HCT116 (cell line): ENCODE measurements at regions not wholly inside any gene's neighbourhood (a gene's known extent, or its start where the extent isn't known, plus 50 kb on each side); places are given as distances from the start of the nearest gene placed in this dataset.

Experiments used
- ATAC-seq: fragments of 200-7000 bp; cut with Tn5 transposase; 2 replicates; pipeline ENCODE4 v1.9.1; 2020; ENCODE audit warnings: mild to moderate bottlenecking, moderate library complexity
- BruUV-seq: library from RNA; stranded (reverse); fragments of 400-500 nt; replicated peaks from 2 replicates; lab custom pipeline; 2021; lab: Mats Ljungman, UMichigan
- CTCF ChIA-PET: fragments of 300-600 bp; sonication (Branson Sonifier 250); formaldehyde crosslinking; loops from one replicate; lab custom pipeline; 2021; ENCODE audit warnings: antibody characterized with exemption; lab: Charles Lee
- POLR2A ChIA-PET: fragments of 300-600, 350-600 bp; sonication (Branson Sonifier 250); formaldehyde crosslinking; loops from one replicate; lab custom pipeline; 2021; ENCODE audit warnings: antibody characterized with exemption; lab: Charles Lee
- RAD21 ChIA-PET, 2 experiments: fragments of 300-600 bp; sonication (Branson Sonifier 250); formaldehyde crosslinking; loops; one replicate each; lab custom pipeline; 2023; ENCODE audit warnings: low total read pairs in 2 of 2; ENCODE audit not compliant: uncharacterized antibody in 2 of 2, unreplicated experiment in 2 of 2, low non-redundant PET in 1 of 2; lab: Charles Lee
- DNase-seq: peaks from one replicate; pipeline ENCODE4 v3.0.0-alpha.2; 2010; ENCODE audit warnings: low read depth, low spot score
- H2AFZ ChIP-seq: fragments of 200-600 bp; shearing (Covaris generic), sonication (generic); 2 replicates; pipeline ENCODE4 v1.6.1; 2017; ENCODE audit warnings: low read depth, mixed run types, mixed read lengths, antibody characterized with exemption, low read length; ENCODE audit not compliant: poor library complexity, severe bottlenecking
- H3K27ac ChIP-seq: 2 replicates; pipeline ENCODE4 v1.5.1; 2012; ENCODE audit warnings: low read depth, low read length
- H3K27me3 ChIP-seq: fragments of 200-600 bp; sonication (generic); 2 replicates; pipeline ENCODE4 v1.6.1; 2016; ENCODE audit warnings: mixed run types, low read length, mixed read lengths; ENCODE audit not compliant: insufficient read depth
- H3K36me3 ChIP-seq, 2 experiments: fragments of 200-500 bp in 1 of 2; fragments of 200-600 bp in 1 of 2; sonication (Bioruptor generic) in 1 of 2; sonication (generic) in 1 of 2; 2 replicates each; pipeline versions ENCODE4 v1.5.1 to v1.6.1; 2014 to 2016; ENCODE audit warnings: low read length in 2 of 2, inconsistent platforms in 1 of 2, mixed read lengths in 1 of 2, mixed run types in 1 of 2; ENCODE audit not compliant: insufficient read depth in 2 of 2, control insufficient read depth in 1 of 2
- H3K4me1 ChIP-seq, 2 experiments: fragments of 200-600 bp in 1 of 2; sonication (generic) in 1 of 2; 2 replicates each; pipeline versions ENCODE4 v1.5.1 to v1.6.1; 2012 to 2017; ENCODE audit warnings: low read length in 2 of 2, inconsistent platforms in 1 of 2, mild to moderate bottlenecking in 1 of 2, mixed read lengths in 1 of 2, mixed run types in 1 of 2, moderate library complexity in 1 of 2; ENCODE audit not compliant: insufficient read depth in 2 of 2, control insufficient read depth in 1 of 2
- H3K4me2 ChIP-seq: fragments of 200-600 bp; sonication (generic); 2 replicates; pipeline ENCODE4 v1.6.1; 2017; ENCODE audit warnings: mixed run types, low read length, mixed read lengths
- H3K4me3 ChIP-seq, 2 experiments: fragments of 200-600 bp in 1 of 2; sonication (generic) in 1 of 2; replicated peaks in 1 of 2; 2 replicates each; pipeline ENCODE4 v1.5.1; 2011 to 2016; ENCODE audit warnings: low read length in 2 of 2, control low read depth in 1 of 2, low read depth in 1 of 2, mild to moderate bottlenecking in 1 of 2, mixed read lengths in 1 of 2, mixed run types in 1 of 2
- H3K79me2 ChIP-seq: fragments of 200-600 bp; sonication (generic); 2 replicates; pipeline ENCODE4 v1.6.1; 2017; ENCODE audit warnings: mild to moderate bottlenecking, mixed run types, low read length, moderate library complexity, mixed read lengths; ENCODE audit not compliant: insufficient read depth
- H3K9ac ChIP-seq: fragments of 200-600 bp; sonication (generic); 2 replicates; pipeline ENCODE4 v1.6.1; 2016; ENCODE audit warnings: low read length, mixed read lengths
- H3K9me2 ChIP-seq: fragments of 200-600 bp; sonication (generic), shearing (Covaris generic); 2 replicates; pipeline ENCODE4 v1.6.1; 2017; ENCODE audit warnings: mixed run types, mild to moderate bottlenecking, moderate library complexity; ENCODE audit not compliant: insufficient read depth
- H3K9me3 ChIP-seq, 2 experiments: fragments of 200-500 bp in 1 of 2; fragments of 200-600 bp in 1 of 2; sonication (Bioruptor generic) in 1 of 2; sonication (generic) in 1 of 2; 2 replicates each; pipeline ENCODE4 v1.6.1; 2014 to 2017; ENCODE audit warnings: low read length in 2 of 2, mixed read lengths in 2 of 2, inconsistent platforms in 1 of 2, low read depth in 1 of 2, mild to moderate bottlenecking in 1 of 2, mixed run types in 1 of 2, moderate library complexity in 1 of 2; ENCODE audit not compliant: control insufficient read depth in 1 of 2, insufficient read depth in 1 of 2
- H4K20me1 ChIP-seq: fragments of 200-600 bp; sonication (generic), shearing (Covaris generic); 2 replicates; pipeline ENCODE4 v1.6.1; 2017; ENCODE audit warnings: mixed run types, mild to moderate bottlenecking, moderate library complexity; ENCODE audit not compliant: insufficient read depth
- ATF3 ChIP-seq: IDR thresholded peaks from 2 replicates; pipeline ENCODE4 v1.6.1; 2012
- CEBPB ChIP-seq: IDR thresholded peaks from 2 replicates; pipeline ENCODE4 v1.6.1; 2012; ENCODE audit warnings: low read depth
- CTCF ChIP-seq, 3 experiments: fragments of 200-600 bp in 1 of 3; sonication (generic) in 1 of 3; IDR thresholded peaks in 2 of 3; conservative IDR thresholded peaks in 1 of 3; 2 replicates each; pipeline ENCODE4 v1.5.1; 2012 to 2017; ENCODE audit warnings: low read depth in 2 of 3, low read length in 2 of 3, antibody characterized with exemption in 1 of 3, borderline replicate concordance in 1 of 3, control low read depth in 1 of 3, mild to moderate bottlenecking in 1 of 3, mixed read lengths in 1 of 3, mixed run types in 1 of 3, moderate library complexity in 1 of 3; ENCODE audit not compliant: insufficient read depth in 1 of 3
- EGR1 ChIP-seq: IDR thresholded peaks from 2 replicates; pipeline ENCODE4 v1.6.1; 2012; ENCODE audit warnings: low read depth
- EZH2phosphoT487 ChIP-seq: fragments of 200-600 bp; IDR thresholded peaks from 2 replicates; pipeline ENCODE4 v1.6.1; 2018; ENCODE audit warnings: antibody characterized with exemption, borderline replicate concordance
- FOSL1 ChIP-seq: IDR thresholded peaks from 2 replicates; pipeline ENCODE4 v1.6.1; 2012; ENCODE audit warnings: low read depth
- POLR2A ChIP-seq: IDR thresholded peaks from 2 replicates; pipeline ENCODE4 v1.7.0; 2011; ENCODE audit warnings: borderline replicate concordance; ENCODE audit not compliant: insufficient read depth, insufficient read length; ENCODE audit errors: extremely low read depth
- POLR2AphosphoS5 ChIP-seq: IDR thresholded peaks from 2 replicates; pipeline ENCODE4 v1.6.1; 2011; ENCODE audit warnings: mild to moderate bottlenecking, low read depth, low read length, moderate library complexity
- RAD21 ChIP-seq: IDR thresholded peaks from 2 replicates; pipeline ENCODE4 v1.6.1; 2012; ENCODE audit warnings: low read depth, mild to moderate bottlenecking
- REST ChIP-seq: IDR thresholded peaks from 2 replicates; pipeline ENCODE4 v1.6.1; 2012; ENCODE audit warnings: low read depth
- SP1 ChIP-seq: IDR thresholded peaks from 2 replicates; pipeline ENCODE4 v1.6.1; 2012; ENCODE audit warnings: low read depth
- SRF ChIP-seq: IDR thresholded peaks from 2 replicates; pipeline ENCODE4 v1.6.1; 2012; ENCODE audit warnings: low read depth
- ZBTB33 ChIP-seq: IDR thresholded peaks from 2 replicates; pipeline ENCODE4 v1.6.1; 2011; ENCODE audit warnings: mild to moderate bottlenecking, low read length, moderate library complexity; ENCODE audit not compliant: insufficient replicate concordance; ENCODE audit errors: extremely low read depth
- ZFX ChIP-seq: fragments of 450-650 bp; IDR thresholded peaks from 2 replicates; pipeline ENCODE4 v1.6.1; 2017
- ZNF274 ChIP-seq: fragments of 200-500 bp; sonication (Bioruptor generic); IDR thresholded peaks from 2 replicates; pipeline ENCODE4 v1.6.1; 2014; ENCODE audit warnings: mild to moderate bottlenecking, low read depth, low read length, inconsistent platforms
- intact Hi-C: fragments of 100-400 bp; cut with micrococcal nuclease; formaldehyde crosslinking; loops from 2 replicates; pipeline ENCODE4 v1.10.0; 2022
- TF ChIP-seq, protein P1 (sequence below): IDR thresholded peaks from 2 replicates; pipeline ENCODE4 v1.6.1; 2012

DNA sequence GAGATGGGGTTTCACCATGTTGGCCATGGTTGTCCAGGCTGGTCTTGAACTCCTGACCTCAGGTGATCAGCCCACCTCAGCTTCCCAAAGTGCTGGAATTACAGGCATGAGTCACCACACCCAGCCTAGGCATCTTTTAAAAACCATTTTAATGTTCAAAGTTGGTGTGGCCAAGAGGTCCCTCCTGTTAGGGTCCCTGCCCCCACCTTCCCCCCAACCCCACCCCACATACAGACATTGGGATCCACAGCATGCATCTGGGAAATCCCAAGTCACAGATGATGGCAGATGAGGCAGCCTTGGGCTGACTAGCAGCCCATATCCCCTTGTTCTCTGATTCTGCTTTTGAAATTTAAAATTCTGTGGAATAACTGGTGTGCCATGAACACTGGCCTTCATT lies 226.0 kb downstream of the KATNAL1 start:
- Histone ChIP-seq H3K9me3 (0 out of 4 replicates have a peak, but pooled peaks cover 0 to 3% of the 10 kb centered on the region in 2 experiments), H3K4me3 (no peak overlapping the region), H3K27me3 (no peaks in the 10 kb centered on the region), H3K27ac (no peak overlapping the region), H4K20me1 (no peaks in the 10 kb centered on the region), H2AFZ (no peak overlapping the region), H3K9ac (no peak overlapping the region), H3K36me3 (no peaks in the 10 kb centered on the region), H3K4me2 (no peak overlapping the region), H3K4me1 (no peaks in the 10 kb centered on the region), H3K9me2 (no peaks in the 10 kb centered on the region), H3K79me2 (no peaks in the 10 kb centered on the region)
- no peak for ATAC-seq
- POLR2A ChIA-PET: no interaction called here
- TF ChIP-seq POLR2A: no peak
- TF ChIP-seq EGR1: no peak
- TF ChIP-seq ZFX: no peak
- TF ChIP-seq EZH2phosphoT487: no peak
- no peak for TF ChIP-seq CEBPB
- no peak for TF ChIP-seq ATF3
- TF ChIP-seq, protein P1, sequence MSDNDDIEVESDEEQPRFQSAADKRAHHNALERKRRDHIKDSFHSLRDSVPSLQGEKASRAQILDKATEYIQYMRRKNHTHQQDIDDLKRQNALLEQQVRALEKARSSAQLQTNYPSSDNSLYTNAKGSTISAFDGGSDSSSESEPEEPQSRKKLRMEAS: no peak
- no peak for TF ChIP-seq REST
- no peak for TF ChIP-seq SP1
- no peak for TF ChIP-seq ZBTB33
- TF ChIP-seq CTCF (IDR thresholded peaks at IDR 0.05 in 2 of 3, conservative IDR thresholded peaks at IDR 0.05 in 1 of 3; ENCODE audit: borderline replicate concordance in 1 of 3, insufficient read depth in 1 of 3, low read depth in 2 of 3, low read length in 2 of 3): no peak
- no peak for TF ChIP-seq RAD21
- no peak for TF ChIP-seq FOSL1
- TF ChIP-seq POLR2AphosphoS5: no peak
- TF ChIP-seq ZNF274: no peak
- no peak for TF ChIP-seq SRF
- RAD21 ChIA-PET: no interaction called here
- CTCF ChIA-PET: no interaction called here
- DNase-seq: no peak
- intact Hi-C loops: no loop called here
- no TSS peak for BruUV-seq
